ENCODE measurements at regions not wholly inside any gene's neighbourhood (a gene's known extent, or its start where the extent isn't known, plus 50 kb on each side); places are given as distances from the start of the nearest gene placed in this dataset.
"Not testable (repeated sequence)": the region's sequence is repeated elsewhere in the genome, so short reads cannot be mapped to it uniquely, and the experiment has no call there.

DNA sequence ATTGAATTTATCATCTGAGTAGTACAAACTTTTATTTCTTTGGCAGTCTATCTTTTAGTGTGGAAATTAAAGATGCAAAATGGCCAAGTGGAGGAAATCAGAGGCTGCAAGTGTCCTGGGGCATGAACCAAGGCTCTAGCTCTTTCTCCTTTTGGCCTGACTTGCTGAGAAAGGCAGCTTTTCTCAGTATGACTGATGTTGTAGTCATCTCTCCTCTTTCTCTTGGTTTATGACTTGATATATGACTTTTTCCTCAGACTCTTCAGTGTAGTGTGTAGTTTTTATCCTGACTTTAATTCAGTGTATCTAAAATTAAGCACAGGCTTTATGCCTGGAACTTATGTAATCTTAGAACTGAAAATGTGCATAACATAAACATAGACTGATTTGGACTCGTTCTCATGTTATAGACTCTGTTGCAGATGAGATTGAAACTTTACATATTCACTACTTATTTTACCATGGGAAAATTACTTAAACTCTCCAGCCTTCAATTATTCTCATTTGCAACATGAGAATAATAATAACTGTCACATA lies 65.7 kb downstream of the SLITRK5 start:
- DNase-seq (ENCODE audit: low spot score), result no peak

DNA sequence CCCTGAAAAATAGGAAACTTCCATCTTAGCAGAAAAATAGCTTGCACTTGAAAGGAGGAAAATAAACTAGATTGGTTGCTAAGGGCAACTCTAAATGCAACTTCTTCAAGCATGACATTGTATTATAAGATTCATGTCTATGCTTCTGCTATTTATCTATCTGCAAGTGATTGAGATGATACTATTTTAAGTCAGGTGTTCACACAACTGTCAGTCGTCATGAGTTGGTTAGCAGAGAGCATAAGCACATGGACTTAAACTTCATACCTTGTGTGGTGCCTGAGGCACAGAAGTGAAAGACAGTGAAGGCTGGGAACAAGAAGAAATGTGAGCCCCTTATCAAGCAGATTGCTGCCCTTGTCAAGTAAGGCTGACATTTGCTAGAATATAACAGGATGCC lies 82.9 kb downstream of the SLITRK5 start:
- no peak for DNase-seq (ENCODE audit: low spot score)

DNA sequence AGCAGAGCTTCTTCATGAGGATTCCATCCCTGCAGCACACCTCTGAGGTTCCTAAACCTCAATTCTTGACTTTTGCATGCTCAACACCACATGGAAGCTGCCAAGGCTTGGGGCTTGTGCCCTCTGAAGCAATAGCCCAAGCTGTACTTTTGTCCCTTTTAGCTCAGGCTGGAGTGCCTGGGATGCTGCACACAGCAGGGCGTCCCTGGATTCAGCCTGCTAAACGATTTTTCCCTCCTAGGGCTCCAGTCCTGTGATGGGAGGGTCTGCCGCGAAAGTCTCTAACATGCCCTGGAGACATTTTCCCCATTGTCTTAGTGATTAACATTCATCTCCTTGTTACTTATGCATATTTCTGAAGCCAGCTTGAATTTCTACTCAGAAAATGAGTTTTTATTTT lies 98.3 kb downstream of the SLITRK5 start:
- DNase-seq (ENCODE audit: low spot score), result no peak

DNA sequence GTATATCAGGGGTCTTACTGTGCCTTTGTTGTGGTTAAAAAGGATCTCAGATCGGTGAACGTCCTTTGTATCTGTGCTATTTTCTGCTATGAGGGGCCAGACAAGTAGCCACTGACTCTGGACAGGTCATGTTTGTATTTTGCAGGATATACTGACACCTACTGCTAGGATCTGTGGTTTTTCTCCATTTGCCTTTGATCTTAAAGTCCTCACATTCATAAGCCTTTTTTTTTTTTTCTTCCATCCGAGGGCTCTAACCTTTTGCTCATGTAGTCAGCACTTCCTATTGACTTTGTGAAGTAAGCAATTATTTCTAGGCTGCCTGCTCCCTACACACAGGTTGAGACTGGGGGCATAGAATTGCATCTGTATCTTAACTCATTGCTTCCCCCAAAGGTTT lies 106.2 kb downstream of the SLITRK5 start:
- no peak for DNase-seq (ENCODE audit: low spot score)

DNA sequence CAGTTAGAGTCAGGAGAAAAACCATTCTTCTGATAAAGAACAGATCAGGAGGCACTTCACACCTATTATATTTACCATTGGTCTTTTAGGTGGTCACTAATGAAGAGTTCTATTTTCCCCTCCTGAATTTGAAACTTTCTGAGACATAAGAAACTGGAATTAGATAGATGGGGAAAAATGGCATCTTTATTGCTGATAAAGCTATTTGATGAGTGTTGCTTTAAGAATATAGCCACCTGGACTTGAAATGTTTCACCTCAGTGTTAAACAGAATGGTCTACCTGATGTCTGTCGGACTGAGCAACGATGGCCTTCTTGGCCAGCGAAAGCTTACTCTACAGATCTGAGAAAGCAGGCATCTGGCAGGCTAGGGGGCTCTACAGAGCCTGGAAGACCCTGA lies 107.0 kb downstream of the SLITRK5 start:
- no peak for DNase-seq (ENCODE audit: low spot score)

DNA sequence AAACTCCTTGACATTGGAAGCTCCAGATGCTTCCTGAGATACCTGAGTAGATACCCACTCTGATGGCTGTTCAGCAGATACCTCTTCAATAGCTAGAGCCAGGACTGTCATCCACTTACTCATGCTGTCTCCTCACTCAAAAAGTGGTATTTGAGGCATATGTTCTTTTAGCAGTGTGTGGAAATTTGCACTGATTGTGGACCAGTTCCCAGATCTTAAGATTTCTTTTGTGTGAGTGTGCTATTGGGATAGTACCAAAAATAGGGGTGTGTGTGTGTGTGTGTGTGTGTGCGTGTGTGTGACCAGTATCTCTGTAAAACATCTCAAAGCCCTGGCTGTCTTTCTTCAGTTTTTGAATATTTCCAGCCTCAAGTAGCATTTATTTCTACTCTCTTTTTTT lies 108.3 kb downstream of the SLITRK5 start:
- no peak for DNase-seq (ENCODE audit: low spot score)

DNA sequence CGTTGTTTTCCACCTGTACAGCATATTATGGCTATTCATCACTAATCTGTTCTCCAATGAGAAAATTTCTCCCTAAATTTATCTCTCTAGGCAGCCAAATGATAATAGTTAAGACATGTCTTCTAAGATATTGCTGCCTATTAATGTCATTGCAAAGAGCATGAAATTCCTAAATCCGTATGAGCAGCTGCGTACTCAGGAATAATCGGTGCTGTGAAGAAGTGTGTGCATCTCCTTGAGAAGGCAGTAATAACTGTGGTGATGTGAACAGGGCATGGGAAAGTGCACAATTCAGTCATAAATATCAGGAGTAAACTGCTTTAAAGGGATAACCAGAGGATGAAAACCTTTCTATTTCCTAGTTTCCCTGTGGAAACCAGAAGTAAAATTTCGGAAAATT lies 112.2 kb downstream of the SLITRK5 start:
- DNase-seq (ENCODE audit: low spot score), result no peak

DNA sequence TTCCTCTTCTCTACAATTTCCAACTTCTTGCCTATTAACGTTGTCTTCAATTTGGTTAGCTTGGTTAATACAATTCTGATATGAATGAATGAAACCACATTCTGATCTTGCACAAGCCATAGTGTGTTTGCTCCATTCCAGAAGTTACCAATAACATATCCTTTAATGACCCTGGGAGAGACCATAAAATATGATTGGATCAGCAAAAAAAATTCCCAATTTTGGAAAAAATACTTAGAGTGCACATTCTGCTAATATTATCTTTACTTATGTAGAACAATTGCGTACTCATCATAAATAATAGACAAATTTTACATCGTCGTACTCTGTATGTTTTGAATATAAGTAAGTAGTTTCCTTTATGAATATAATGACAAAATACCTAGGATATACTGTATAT lies 117.2 kb downstream of the SLITRK5 start:
- no peak for DNase-seq (ENCODE audit: low spot score)

DNA sequence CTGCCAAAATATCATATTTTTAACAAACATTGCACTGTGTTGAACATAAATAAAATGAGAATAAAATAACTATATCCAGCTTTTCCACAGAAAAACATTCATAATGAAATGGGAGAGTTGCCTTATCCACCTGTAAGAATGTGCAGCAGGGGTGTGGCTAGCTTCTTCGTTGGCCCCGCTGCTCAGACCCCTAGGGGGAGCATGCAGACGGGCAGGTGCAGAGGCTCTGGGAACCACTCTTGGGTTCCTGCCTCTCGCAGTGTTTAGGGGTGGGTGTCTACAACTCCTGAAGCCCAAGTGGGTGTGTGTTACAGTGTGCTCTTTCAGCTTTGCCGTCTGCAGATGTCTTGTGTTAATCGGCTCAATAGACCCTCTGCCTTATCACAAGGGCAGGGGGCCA lies 121.7 kb downstream of the SLITRK5 start:
- DNase-seq (ENCODE audit: low spot score), result no peak

DNA sequence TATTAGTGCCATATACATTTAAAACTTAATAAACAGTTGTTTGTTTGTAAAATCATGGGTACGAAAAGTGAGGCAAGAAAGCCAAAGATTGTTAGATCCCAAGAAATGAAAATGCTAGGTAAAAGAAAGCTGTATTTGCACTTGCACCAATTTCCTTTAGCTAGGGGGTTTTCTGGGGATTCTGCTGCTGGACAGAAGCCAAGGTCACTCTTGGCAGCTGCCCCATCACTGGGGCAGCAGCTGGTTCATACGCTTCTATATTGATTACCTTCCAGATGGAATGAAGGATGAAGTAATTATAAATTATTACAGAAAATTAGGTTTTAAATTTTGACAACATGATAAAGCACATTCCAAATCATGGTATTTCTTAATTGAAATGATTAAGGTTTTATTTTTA lies 127.4 kb downstream of the SLITRK5 start:
- DNase-seq (ENCODE audit: low spot score), result no peak

DNA sequence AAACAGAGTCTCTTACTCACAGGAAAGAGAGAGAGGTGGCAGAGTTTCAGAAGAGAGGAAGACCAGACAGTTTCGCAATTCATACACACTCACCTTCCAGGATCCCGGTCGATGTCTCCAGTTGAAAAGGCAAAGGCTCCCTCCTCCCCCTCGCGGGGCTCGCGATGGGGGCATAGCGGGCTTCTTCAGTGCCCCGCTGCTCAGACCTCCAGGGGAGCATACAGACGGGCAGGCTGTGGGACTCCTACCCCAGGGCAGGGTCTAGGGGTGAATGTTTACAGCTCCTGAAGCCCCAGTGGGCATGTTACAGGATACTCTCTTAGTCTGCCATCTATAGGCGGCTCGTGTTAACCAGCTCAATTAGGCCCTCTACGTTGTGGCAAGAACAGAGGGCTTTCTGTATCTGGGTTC lies 139.2 kb downstream of the SLITRK5 start:
- no peak for DNase-seq (ENCODE audit: low spot score)

DNA sequence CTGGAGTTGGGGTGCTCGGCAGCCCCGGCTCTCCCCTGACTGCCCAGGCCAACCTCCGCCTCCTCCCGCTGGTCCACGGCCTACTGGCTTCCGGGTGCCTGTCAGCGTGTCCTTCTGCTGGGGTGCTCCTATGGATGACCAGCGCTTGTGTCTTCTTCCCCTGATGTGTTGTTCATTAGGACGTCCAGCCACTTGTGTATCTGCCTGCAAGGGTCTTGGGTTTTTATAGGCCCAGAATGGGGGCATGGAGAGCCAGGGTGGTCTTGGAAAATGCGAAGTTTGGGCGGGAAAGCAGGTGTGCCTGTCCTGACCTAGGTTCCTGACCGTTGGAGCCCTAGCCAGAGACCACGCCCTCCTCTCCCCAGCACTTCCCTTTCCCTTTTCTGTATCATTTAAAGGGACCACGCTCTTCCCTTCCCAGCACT lies 139.8 kb downstream of the SLITRK5 start:
- no peak for DNase-seq (ENCODE audit: low spot score)

DNA sequence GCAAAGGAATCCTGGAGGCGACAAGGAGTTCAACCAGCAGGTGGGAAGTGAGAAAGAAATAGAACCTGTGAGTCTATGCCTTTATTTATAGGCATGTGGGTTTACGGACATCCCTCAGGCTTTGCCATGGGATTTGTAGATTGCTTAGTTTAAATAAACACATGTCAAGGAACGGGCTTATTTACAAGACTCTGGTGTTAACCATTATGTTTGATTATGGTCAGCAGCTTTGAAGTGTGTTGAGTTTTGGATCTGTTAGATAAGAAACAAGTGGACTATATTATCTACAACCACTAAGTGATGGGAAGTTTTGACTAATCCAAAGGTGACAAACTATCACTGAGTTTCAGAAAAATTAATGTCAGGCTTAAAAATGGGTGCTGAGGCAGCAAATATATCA lies 143.2 kb downstream of the SLITRK5 start:
- no peak for DNase-seq (ENCODE audit: low spot score)

DNA sequence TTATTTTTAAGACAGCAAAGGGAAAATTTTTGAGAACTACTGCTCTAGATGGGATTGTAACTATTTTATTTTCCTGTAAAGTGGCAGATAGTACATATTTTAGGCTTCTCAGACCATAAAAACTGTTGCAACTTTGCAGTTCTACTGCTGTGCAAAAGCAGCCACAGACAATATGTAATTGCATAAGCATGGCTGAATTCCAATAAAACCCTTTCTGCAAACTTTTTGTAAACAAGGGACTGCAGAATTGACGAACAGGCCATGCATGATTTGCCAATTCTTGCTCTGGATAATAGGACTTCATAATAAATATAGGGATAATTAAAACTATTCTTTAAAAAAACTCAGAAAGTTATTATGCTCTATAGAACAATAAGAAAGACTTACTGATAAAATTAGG lies 149.1 kb downstream of the SLITRK5 start:
- no peak for DNase-seq (ENCODE audit: low spot score)

DNA sequence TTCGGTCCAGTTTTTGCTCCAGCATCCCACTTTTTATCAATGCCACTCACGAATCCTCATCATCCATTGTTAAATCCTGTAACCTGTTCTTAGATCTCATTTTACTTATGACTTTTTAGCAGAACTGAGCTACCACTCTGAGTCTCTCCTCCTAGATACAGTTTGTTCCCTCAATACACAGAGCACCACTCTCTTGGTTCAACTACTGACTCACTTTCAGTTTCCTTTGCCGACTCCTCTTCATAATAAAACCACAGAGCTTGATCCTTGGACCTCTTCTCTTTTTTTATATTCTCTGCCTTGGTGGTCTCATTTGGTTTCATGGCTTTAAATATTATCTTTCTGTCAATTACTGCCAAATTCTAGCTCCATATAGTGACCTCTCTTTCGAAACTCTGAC lies 150.3 kb downstream of the SLITRK5 start:
- no peak for DNase-seq (ENCODE audit: low spot score)

DNA sequence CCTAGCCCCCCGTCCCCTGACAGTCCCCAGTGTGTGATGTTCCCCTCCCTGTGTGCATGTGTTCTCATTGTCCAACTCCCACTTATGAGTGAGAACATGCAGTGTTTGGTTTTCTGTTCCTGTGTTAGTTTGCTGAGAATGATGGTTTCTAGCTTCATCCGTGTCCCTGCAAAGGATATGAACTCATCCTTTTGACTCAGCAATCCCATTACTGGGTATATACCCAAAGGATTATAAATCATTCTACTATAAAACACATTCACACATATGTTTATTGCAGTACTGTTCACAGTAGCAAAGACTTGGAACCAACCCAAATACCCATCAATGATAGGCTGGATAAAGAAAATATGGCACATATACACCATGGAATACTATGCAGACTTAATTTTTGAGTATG lies 155.1 kb downstream of the SLITRK5 start:
- DNase-seq (ENCODE audit: low spot score), result not testable (repeated sequence)

DNA sequence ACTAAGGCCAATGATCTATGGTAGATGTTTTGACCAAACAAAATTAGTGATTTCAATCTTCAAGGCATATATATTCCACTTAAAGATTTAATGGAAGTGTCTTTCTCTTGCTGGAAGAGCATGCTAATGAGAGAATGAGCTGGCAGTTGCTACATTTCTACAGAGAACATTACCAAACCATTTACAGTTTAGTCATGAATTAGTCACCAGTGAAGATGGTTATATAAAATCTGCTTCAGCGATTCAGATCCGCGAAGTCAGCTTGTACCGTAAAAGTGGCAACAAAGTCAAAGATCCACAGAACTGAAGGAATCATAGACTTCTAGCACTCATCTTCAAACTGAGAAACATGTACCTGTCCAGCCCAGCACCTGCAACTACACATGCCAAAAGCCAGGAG lies 156.3 kb downstream of the SLITRK5 start:
- no peak for DNase-seq (ENCODE audit: low spot score)

DNA sequence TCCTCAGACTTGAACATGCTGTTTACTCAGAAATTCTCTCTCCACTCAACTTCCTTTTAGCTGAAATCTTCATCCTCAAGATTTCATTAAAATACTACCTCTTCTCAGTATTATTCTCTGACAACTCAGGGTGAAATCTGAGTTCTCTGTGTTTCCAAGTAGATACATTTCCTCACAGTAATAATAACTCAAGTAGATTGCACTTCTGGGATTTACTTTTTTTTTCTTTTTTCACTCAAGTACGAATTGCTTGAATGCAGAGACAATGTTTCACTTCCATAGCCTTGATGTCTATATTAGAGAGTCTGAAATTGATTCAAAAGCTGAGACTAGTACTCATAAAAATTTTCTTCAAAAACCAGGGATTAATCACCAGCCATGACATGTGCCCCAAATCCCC lies 166.4 kb downstream of the SLITRK5 start:
- DNase-seq (ENCODE audit: low spot score), result no peak

DNA sequence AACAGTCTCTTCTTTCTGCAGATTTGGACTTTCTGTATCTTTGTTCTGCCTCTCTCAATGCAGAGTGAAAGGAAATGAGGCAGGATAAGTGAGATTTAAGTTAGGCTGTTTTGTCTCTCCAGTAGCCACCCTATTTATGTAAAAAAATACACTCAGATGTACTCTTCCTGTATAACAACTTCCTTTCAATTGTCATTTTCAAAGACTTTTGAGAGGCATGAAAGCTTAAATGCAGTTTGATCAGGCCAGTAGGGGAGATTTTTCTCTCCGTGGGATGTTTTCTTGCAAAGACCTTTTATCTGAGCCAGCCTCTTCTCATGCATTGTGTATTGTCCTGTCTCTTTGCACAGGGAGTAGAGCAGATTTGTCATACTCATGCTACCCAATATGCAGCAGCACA lies 166.8 kb downstream of the SLITRK5 start:
- DNase-seq (ENCODE audit: low spot score), result no peak

DNA sequence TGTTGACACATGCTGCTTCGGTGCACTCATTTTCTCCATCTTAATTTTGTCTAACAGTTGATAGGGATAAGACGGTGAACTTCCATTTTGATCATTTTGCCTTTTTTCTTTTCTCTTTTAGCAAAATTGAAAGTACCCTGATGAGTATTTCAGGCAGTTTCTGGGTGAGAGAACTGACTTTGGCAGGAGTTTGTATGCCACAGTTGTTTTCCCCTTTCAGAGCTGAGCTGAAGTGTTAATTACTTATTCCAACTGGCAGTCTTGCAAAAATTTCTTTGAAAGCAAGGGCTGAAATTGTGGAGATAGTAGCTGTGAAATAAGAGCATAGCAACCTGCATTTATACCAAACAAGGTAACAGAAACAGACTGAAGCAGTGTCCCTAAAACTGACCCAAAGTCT lies 180.2 kb downstream of the SLITRK5 start:
- DNase-seq (ENCODE audit: low spot score), result no peak

DNA sequence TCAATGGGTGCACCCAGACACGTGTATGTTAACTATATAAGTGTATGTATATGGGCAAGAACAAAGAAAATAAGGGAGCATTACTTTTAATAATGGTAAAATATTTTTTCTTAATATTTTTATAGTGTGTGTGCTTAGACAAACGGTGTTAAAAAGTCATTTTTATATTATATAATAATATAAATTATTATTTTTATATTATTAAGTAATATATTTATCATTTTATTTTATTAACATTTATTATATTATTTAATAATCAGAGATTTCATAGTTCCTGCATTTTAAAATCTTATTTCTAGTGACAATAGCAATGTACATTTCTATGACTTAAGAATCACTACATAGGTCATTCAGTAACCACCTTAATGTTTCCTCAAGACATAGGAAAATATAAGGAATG lies 184.4 kb downstream of the SLITRK5 start:
- DNase-seq (ENCODE audit: low spot score), result no peak

DNA sequence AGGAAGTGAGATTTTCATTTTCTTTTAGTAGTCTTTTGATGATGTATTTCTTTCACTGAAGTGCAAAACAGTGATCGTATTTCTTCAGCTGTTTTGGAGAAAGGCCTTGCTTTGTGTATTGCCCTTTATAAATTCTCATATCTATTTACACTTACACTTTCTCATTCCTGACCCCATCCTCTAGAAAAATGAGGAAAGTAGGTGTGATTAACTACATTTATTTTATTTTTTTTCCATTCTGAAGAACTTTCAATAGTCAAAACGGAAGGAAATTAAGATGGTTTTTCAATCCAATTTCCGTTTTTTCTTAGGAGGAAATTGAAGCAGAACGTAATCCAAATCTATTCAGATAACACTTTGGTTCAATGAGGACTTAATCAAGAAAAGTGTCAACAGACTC lies 188.1 kb downstream of the SLITRK5 start:
- no peak for DNase-seq (ENCODE audit: low spot score)

DNA sequence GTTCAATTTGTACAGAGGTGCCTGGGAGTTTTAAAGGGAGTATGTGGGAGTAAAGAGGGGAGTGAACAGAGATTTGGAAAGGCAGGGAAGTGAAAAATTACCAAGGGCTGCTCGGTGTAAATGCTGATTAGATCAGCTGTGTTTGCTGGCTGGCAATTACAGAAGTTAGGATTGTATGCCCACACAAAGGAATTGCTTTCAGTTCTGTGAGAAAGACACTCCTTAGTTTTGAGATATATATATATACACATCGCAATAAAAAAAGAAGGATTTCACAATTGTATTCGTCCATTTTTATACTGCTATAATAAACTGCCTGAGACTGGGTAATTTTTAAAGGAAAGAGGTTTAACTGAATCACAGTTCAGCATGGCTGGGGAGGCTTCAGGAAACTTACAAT lies 196.3 kb downstream of the SLITRK5 start:
- no peak for DNase-seq (ENCODE audit: low spot score)

DNA sequence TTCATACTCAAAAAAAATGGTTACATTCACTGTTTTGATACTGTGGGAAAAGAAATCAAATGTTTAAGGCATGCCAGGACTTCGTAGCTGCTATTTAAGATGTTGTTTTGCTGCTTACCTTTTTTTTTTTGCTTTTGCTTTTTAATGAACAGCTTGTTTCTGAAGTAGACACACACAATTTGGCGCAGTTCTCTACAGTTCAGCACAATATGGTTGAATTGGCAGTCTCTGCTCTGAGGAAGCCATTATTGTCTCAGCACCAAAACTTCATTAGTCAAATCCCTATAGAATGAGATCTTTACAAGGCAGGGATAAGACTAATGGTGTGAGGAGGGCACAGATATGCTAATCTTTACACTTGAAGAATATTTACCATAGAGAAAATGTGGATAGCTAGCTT lies 197.6 kb downstream of the SLITRK5 start:
- DNase-seq (ENCODE audit: low spot score), result no peak

DNA sequence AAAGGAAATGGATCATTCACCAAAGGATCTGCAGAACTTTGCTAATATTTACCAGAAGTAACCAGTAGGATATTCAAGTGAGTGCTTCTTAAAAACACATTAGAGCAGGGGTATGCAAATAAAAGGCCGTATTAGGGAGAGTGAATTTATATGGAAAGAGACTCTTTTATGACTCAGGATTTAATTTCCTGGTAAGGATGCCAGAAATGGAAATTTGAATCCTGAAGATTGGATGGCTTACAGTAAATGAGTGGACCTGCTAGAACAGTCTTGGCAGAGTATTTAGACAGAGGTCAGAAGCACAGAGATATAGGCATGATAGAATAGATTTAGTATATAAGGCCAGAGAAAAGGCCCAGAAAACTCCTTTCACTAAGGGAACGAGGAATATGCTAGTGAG lies 201.6 kb downstream of the SLITRK5 start:
- no peak for DNase-seq (ENCODE audit: low spot score)
